ENCODE measurements at regions not wholly inside any gene's neighbourhood (a gene's known extent, or its start where the extent isn't known, plus 50 kb on each side); places are given as distances from the start of the nearest gene placed in this dataset.

GRCh38 chr4:24112466-24112865 is 222.6 kb upstream of the PPARGC1A start:
- no peak for TF ChIP-seq CTCF (conservative IDR thresholded peaks at IDR 0.05; ENCODE audit: low read length)
- TF ChIP-seq EZH2phosphoT487 (IDR thresholded peaks at IDR 0.05; ENCODE audit: borderline replicate concordance) = no peak
- no peak overlapping the region for H3K9ac ChIP-seq (ENCODE audit: low read depth, low read length, poor library complexity, severe bottlenecking)

GRCh38 chr4:24108567-24108966 is 218.7 kb upstream of the PPARGC1A start:
- no peaks in the 10 kb centered on the region for H3K36me3 ChIP-seq (ENCODE audit: insufficient read depth, low read length)
- no peaks in the 10 kb centered on the region for H3K79me2 ChIP-seq (ENCODE audit: insufficient read depth, low read length)
- no peaks in the 10 kb centered on the region for H3F3A ChIP-seq (ENCODE audit: low read depth)
- H3K9me2 ChIP-seq (replicated peaks; ENCODE audit: low read depth, low read length) = no peaks in the 10 kb centered on the region
- no peaks in the 10 kb centered on the region for H3K9me3 ChIP-seq (ENCODE audit: insufficient read depth, low read depth, low read length)
- H3K4me2 ChIP-seq (ENCODE audit: low read depth, low read length, poor library complexity, severe bottlenecking) = no peak overlapping the region
- TF ChIP-seq CTCF (conservative IDR thresholded peaks at IDR 0.05; ENCODE audit: low read length) (no peak), EZH2phosphoT487 (IDR thresholded peaks at IDR 0.05; ENCODE audit: borderline replicate concordance) (no peak)
- H3K9ac ChIP-seq (ENCODE audit: low read depth, low read length, poor library complexity, severe bottlenecking) = no peak overlapping the region
- H3K4me3 ChIP-seq (ENCODE audit: low read length, poor library complexity, severe bottlenecking) = no peak overlapping the region
- H3K27me3 ChIP-seq (ENCODE audit: insufficient read depth, low read length, poor library complexity, severe bottlenecking) = no peaks in the 10 kb centered on the region
- no peaks in the 10 kb centered on the region for H4K20me1 ChIP-seq (ENCODE audit: insufficient read depth, low read length, poor library complexity, severe bottlenecking)
- no peak overlapping the region for H2AFZ ChIP-seq (ENCODE audit: low read length)
- H3K4me1 ChIP-seq (ENCODE audit: insufficient read depth, low read length, poor library complexity, severe bottlenecking) = no peaks in the 10 kb centered on the region

More at GRCh38 chr4:24112466-24112865, 222.6 kb upstream of the PPARGC1A start:
- Histone ChIP-seq H3K27me3 (ENCODE audit: insufficient read depth, low read length, poor library complexity, severe bottlenecking) (no peaks in the 10 kb centered on the region), H3K4me1 (ENCODE audit: insufficient read depth, low read length, poor library complexity, severe bottlenecking) (no peaks in the 10 kb centered on the region), H3K79me2 (ENCODE audit: insufficient read depth, low read length) (no peaks in the 10 kb centered on the region), H3F3A (ENCODE audit: low read depth) (no peaks in the 10 kb centered on the region), H3K9me3 (ENCODE audit: insufficient read depth, low read depth, low read length) (0 out of 2 replicates have a peak, but pooled peaks cover 3% of the 10 kb centered on the region), H3K36me3 (ENCODE audit: insufficient read depth, low read length) (no peaks in the 10 kb centered on the region), H2AFZ (ENCODE audit: low read length) (no peak overlapping the region), H3K4me2 (ENCODE audit: low read depth, low read length, poor library complexity, severe bottlenecking) (no peak overlapping the region), H3K9me2 (replicated peaks; ENCODE audit: low read depth, low read length) (no peaks in the 10 kb centered on the region), H4K20me1 (ENCODE audit: insufficient read depth, low read length, poor library complexity, severe bottlenecking) (no peaks in the 10 kb centered on the region), H3K4me3 (ENCODE audit: low read length, poor library complexity, severe bottlenecking) (no peak overlapping the region)

- H3K27me3 ChIP-seq (ENCODE audit: insufficient read depth, low read length, poor library complexity, severe bottlenecking) = no peaks in the 10 kb centered on the region
- H3K9me2 ChIP-seq (replicated peaks; ENCODE audit: low read depth, low read length) = no peaks in the 10 kb centered on the region
- no peaks in the 10 kb centered on the region; the same call in 1 of the 2 replicates for H3K9me3 ChIP-seq (ENCODE audit: insufficient read depth, low read depth, low read length)
- no peaks in the 10 kb centered on the region for H3K79me2 ChIP-seq (ENCODE audit: insufficient read depth, low read length)
- no peaks in the 10 kb centered on the region for H4K20me1 ChIP-seq (ENCODE audit: insufficient read depth, low read length, poor library complexity, severe bottlenecking)
- H2AFZ ChIP-seq (ENCODE audit: low read length) = no peak overlapping the region
- no peaks in the 10 kb centered on the region for H3K4me1 ChIP-seq (ENCODE audit: insufficient read depth, low read length, poor library complexity, severe bottlenecking)
- H3K4me2 ChIP-seq (ENCODE audit: low read depth, low read length, poor library complexity, severe bottlenecking) = no peak overlapping the region
- TF ChIP-seq CTCF (conservative IDR thresholded peaks at IDR 0.05; ENCODE audit: low read length) (no peak), EZH2phosphoT487 (IDR thresholded peaks at IDR 0.05; ENCODE audit: borderline replicate concordance) (no peak)
- H3K36me3 ChIP-seq (ENCODE audit: insufficient read depth, low read length) = no peaks in the 10 kb centered on the region
- H3K9ac ChIP-seq (ENCODE audit: low read depth, low read length, poor library complexity, severe bottlenecking) = no peak overlapping the region
- no peak overlapping the region for H3K4me3 ChIP-seq (ENCODE audit: low read length, poor library complexity, severe bottlenecking)
- H3F3A ChIP-seq (ENCODE audit: low read depth) = no peaks in the 10 kb centered on the region
Observed at GRCh38 chr4:24105327-24106038, 215.6 kb upstream of the PPARGC1A start.
